ENCODE measurements at regions not wholly inside any gene's neighbourhood (a gene's known extent, or its start where the extent isn't known, plus 50 kb on each side); places are given as distances from the start of the nearest gene placed in this dataset.

DNA sequence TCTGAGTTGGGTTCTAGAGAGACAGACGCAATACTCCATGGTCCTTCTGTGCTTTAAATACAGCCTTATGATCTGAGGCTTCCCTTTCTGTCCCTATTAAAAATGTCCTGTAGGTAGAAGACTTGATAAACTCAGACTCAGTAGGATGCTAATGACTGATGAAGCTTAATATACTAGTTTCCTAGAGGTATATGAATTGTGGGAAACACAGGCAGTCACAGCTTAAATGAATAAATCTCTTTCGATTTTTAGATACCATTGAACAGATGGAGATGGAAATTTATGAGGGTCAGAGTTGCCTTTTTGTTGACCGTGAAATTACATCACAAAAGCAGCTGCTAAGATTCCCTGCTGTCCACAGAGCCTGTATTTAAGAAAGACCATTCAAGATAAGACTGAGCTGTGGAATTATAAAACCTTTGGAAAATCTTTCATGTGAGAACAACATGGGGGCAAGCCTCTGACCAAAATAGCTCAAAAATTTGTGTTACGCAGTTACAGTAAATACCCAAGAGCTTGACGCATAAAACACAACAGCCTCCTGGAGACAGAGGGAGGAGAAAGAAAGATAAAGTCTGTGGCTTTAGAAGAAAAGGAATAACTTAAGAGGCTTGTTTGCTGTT is 172.3 kb downstream of the AASDHPPT start:
- in situ Hi-C loops (cut with HindIII; ENCODE audit: low pct_unique_long_range_greater_than_20kb, low sequenced_read_pairs), result no loop called here
- DNase-seq (ENCODE audit: low read depth, low spot score), result no peak

GRCh38 chr11:106262852-106263251 is 185.4 kb downstream of the AASDHPPT start:
- DNase-seq (ENCODE audit: low read depth, low spot score), result no peak
- in situ Hi-C loops (cut with HindIII; ENCODE audit: low pct_unique_long_range_greater_than_20kb, low sequenced_read_pairs), result no loop called here

DNA sequence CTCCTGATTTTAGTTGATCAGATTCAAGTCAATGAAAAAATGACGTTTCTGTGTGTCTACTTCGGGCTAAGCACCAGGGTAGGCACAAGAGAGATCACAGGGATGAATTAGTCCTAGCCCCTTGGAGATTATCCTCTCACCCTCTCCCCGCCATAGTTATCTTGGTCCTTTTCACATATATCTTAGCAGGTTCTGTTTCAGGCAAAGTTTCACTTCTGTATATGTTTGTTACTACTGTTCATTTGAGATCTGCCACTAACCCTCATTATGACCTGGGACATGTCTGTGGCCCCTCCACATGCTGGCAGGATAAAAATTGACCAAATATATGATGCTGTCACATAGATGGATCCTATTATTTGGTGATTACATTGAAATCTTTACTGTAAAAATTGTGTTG is 186.1 kb downstream of the AASDHPPT start:
- in situ Hi-C loops (cut with HindIII; ENCODE audit: low pct_unique_long_range_greater_than_20kb, low sequenced_read_pairs), result no loop called here
- no peak for DNase-seq (ENCODE audit: low read depth, low spot score)

GRCh38 chr11:106271086-106271485 is 193.6 kb downstream of the AASDHPPT start:
- in situ Hi-C loops (cut with HindIII; ENCODE audit: low pct_unique_long_range_greater_than_20kb, low sequenced_read_pairs), result no loop called here

DNA sequence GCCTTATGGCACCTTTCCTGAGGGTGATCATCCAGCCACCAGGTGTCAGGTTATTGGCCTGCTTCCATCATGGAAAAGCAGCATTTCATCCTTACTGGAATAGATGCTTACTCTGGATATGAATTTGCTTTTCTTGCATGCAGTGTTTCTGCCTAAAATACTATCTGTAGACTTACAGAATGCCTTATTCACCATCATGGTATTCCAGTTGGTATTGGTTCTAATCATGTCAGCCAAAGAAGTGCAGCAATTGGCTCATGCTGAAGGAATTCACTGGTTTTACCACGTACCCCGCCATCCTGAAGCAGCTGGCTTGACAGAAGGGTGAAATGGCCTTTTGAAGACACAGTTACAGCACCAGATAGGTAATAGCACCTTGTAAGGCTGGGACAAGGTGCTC is 194.2 kb downstream of the AASDHPPT start:
- in situ Hi-C loops (cut with HindIII; ENCODE audit: low pct_unique_long_range_greater_than_20kb, low sequenced_read_pairs), result no loop called here
- no peak for DNase-seq (ENCODE audit: low read depth, low spot score)

More at GRCh38 chr11:106271086-106271485, 193.6 kb downstream of the AASDHPPT start:
- DNase-seq (ENCODE audit: low read depth, low spot score), result no peak

GRCh38 chr11:106275151-106275550 is 197.7 kb downstream of the AASDHPPT start:
- no peak for DNase-seq (ENCODE audit: low read depth, low spot score)
- in situ Hi-C loops (cut with HindIII; ENCODE audit: low pct_unique_long_range_greater_than_20kb, low sequenced_read_pairs), result no loop called here

DNA sequence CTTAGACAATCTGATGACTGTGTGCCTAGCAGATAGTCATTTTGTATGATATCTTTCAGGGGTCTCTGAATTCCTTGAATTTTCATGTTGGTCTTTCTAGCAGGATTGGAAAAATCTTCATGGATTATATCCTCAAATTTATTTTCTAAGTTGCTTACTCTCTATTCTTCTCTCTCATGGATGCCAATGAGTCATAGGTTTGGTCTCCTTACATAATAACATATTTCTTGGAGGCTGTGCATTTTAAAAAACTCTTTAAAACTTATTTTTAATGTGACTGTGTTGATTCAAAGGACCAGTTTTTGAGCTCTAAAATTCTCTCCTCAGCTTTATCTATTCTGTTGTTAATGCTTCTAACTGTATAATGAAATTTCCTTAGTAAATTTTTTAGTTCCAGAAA is 198.7 kb downstream of the AASDHPPT start:
- no peak for DNase-seq (ENCODE audit: low read depth, low spot score)
- in situ Hi-C loops (cut with HindIII; ENCODE audit: low pct_unique_long_range_greater_than_20kb, low sequenced_read_pairs), result no loop called here

GRCh38 chr11:106276859-106277436 is 199.5 kb downstream of the AASDHPPT start:
- in situ Hi-C loops (cut with HindIII; ENCODE audit: low pct_unique_long_range_greater_than_20kb, low sequenced_read_pairs), result no loop called here

DNA sequence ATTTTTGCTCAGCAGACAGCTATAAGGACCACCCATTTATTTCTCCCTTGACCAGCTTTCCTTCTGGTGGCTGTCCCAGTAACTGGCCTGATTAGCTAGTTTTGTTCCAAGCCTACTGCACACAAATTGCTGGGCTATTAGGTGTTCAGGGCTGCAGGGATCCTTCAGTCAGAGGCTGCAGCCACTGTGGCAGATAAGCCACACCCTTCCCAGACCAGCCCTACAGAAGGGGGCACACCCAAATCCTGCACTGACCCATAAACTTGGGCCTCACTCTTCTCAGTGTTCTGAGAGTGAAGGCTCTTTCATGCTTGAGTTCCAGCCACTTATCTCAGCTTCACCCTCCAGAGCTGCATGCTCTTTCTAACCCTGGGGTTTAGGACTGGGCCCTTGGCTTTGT is 200.0 kb downstream of the AASDHPPT start:
- in situ Hi-C loops (cut with HindIII; ENCODE audit: low pct_unique_long_range_greater_than_20kb, low sequenced_read_pairs), result no loop called here
- DNase-seq (ENCODE audit: low read depth, low spot score), result no peak

More at GRCh38 chr11:106276859-106277436, 199.5 kb downstream of the AASDHPPT start:
- DNase-seq (ENCODE audit: low read depth, low spot score), result peak; percentile 2

- DNase-seq (ENCODE audit: low read depth, low spot score), result no peak
- in situ Hi-C loops (cut with HindIII; ENCODE audit: low pct_unique_long_range_greater_than_20kb, low sequenced_read_pairs), result no loop called here
These were observed 200.9 kb downstream of the AASDHPPT start for GRCh38 chr11:106278391-106278790.

DNA sequence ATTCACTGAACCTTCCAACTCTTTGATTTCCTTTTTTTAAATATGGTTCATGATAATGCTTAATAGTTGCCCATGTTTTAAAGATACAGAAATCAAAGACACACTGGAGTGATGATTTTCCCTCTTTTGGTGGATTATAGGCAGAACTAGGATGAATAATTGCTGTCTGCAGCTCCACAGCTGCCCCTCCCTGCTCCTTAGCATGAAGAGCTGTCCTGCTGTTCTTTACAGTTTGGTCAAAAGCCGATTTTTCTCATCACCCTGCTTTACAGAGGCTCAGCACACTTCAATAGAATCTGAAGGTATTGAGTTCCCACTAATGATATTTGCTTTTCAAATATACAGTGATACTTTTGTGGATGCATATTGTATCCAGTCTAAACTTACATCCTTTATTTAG is 202.6 kb downstream of the AASDHPPT start:
- in situ Hi-C loops (cut with HindIII; ENCODE audit: low pct_unique_long_range_greater_than_20kb, low sequenced_read_pairs), result no loop called here
- no peak for DNase-seq (ENCODE audit: low read depth, low spot score)

- no peak for DNase-seq (ENCODE audit: low read depth, low spot score)
- in situ Hi-C loops (cut with HindIII; ENCODE audit: low pct_unique_long_range_greater_than_20kb, low sequenced_read_pairs), result no loop called here
These were observed 204.2 kb downstream of the AASDHPPT start for GRCh38 chr11:106281455-106282173.

- in situ Hi-C loops (cut with HindIII; ENCODE audit: low pct_unique_long_range_greater_than_20kb, low sequenced_read_pairs), result no loop called here
These were observed 209.5 kb downstream of the AASDHPPT start for GRCh38 chr11:106286881-106287504.

DNA sequence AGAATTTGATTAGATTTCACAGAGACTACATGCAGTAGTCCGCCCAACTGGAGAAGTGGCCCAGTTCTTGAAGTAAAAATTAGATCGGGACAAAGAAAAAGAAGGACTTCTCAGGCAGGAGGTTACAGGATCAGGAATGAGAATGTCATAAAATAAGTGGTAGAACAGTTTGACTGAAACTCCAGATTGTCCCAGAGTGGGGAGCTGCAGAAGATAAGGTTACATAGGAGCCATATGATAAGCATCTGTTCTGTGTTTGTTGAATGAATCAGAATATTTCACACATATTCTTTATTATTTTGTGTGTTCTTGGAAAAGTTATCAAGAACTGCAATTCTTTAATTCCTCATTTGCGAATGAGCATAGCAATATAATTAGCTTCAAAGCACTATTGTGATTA is 210.6 kb downstream of the AASDHPPT start:
- in situ Hi-C loops (cut with HindIII; ENCODE audit: low pct_unique_long_range_greater_than_20kb, low sequenced_read_pairs), result no loop called here

More at GRCh38 chr11:106286881-106287504, 209.5 kb downstream of the AASDHPPT start:
- DNase-seq (ENCODE audit: low read depth, low spot score), result no peak

GRCh38 chr11:106288822-106289387 is 211.4 kb downstream of the AASDHPPT start:
- no peak for DNase-seq (ENCODE audit: low read depth, low spot score)
- in situ Hi-C loops (cut with HindIII; ENCODE audit: low pct_unique_long_range_greater_than_20kb, low sequenced_read_pairs), result no loop called here

More for the DNA sequence above, 210.6 kb downstream of the AASDHPPT start:
- DNase-seq (ENCODE audit: low read depth, low spot score), result no peak

DNA sequence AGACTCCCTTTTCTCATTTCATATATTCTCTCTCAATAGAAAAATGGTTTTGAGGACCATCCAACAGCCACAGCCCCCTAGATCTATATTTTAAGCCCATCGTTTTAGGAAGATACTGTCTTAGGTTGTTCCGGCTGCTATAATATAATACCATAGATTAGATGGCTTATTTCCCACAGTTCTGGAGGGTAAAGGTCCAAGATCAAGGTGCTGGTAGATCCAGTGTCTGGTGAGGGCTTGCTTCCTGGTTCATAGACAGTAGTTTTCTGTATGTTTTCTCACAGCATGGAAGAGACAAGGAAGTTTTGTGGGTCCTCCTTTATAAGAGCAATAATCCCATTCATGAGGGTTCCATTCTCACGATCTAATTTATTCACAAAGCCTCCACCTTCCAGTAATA is 215.1 kb downstream of the AASDHPPT start:
- no peak for DNase-seq (ENCODE audit: low read depth, low spot score)
- in situ Hi-C loops (cut with HindIII; ENCODE audit: low pct_unique_long_range_greater_than_20kb, low sequenced_read_pairs), result no loop called here

GRCh38 chr11:106295974-106296373 is 218.5 kb downstream of the AASDHPPT start:
- in situ Hi-C loops (cut with HindIII; ENCODE audit: low pct_unique_long_range_greater_than_20kb, low sequenced_read_pairs), result no loop called here
- DNase-seq (ENCODE audit: low read depth, low spot score), result no peak

DNA sequence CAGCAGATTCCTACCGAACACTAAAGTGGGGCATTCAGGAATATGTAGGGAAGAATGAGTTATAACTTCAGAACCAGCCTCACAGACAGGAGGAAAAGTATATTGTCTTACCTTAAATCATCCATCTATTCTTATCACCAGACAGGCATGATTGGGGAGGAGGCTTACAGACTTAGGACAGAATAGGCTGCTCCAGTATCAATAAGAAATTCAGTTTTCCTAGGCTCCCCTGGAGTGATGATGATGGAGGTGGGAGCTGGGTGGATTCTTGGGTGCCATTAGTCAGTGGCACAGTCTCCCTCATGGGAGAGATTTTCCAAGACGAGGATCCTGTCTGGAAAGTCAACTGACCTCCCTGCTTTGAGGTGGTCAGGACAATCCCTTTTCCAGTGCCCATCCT is 225.0 kb downstream of the AASDHPPT start:
- in situ Hi-C loops (cut with HindIII; ENCODE audit: low pct_unique_long_range_greater_than_20kb, low sequenced_read_pairs), result no loop called here
- no peak for DNase-seq (ENCODE audit: low read depth, low spot score)
